ENCODE measurements at regions not wholly inside any gene's neighbourhood (a gene's known extent, or its start where the extent isn't known, plus 50 kb on each side); places are given as distances from the start of the nearest gene placed in this dataset.

- Histone ChIP-seq H3K4me3 (ENCODE audit: low read length) (no peak overlapping the region), H3K4me1 (ENCODE audit: insufficient read depth, low read length) (no peaks in the 10 kb centered on the region), H3K27me3 (ENCODE audit: insufficient read depth, low read length) (no peaks in the 10 kb centered on the region), H3K9me3 (ENCODE audit: low read depth, low read length) (no peaks in the 10 kb centered on the region)
Observed at GRCh38 chr2:12538138-12538694, 178.5 kb upstream of the TRIB2 start.

GRCh38 chr2:12539336-12539735 lies 177.4 kb upstream of the TRIB2 start:
- Histone ChIP-seq H3K9me3 (ENCODE audit: low read depth, low read length) (no peaks in the 10 kb centered on the region), H3K27me3 (ENCODE audit: insufficient read depth, low read length) (no peaks in the 10 kb centered on the region), H3K4me1 (ENCODE audit: insufficient read depth, low read length) (no peaks in the 10 kb centered on the region), H3K4me3 (ENCODE audit: low read length) (no peak overlapping the region)

- Histone ChIP-seq H3K4me1 (ENCODE audit: insufficient read depth, low read length) (no peaks in the 10 kb centered on the region), H3K4me3 (ENCODE audit: low read length) (no peak overlapping the region), H3K27me3 (ENCODE audit: insufficient read depth, low read length) (no peaks in the 10 kb centered on the region), H3K9me3 (ENCODE audit: low read depth, low read length) (no peaks in the 10 kb centered on the region)
Observed at GRCh38 chr2:12539776-12540562, 176.8 kb upstream of the TRIB2 start.

DNA sequence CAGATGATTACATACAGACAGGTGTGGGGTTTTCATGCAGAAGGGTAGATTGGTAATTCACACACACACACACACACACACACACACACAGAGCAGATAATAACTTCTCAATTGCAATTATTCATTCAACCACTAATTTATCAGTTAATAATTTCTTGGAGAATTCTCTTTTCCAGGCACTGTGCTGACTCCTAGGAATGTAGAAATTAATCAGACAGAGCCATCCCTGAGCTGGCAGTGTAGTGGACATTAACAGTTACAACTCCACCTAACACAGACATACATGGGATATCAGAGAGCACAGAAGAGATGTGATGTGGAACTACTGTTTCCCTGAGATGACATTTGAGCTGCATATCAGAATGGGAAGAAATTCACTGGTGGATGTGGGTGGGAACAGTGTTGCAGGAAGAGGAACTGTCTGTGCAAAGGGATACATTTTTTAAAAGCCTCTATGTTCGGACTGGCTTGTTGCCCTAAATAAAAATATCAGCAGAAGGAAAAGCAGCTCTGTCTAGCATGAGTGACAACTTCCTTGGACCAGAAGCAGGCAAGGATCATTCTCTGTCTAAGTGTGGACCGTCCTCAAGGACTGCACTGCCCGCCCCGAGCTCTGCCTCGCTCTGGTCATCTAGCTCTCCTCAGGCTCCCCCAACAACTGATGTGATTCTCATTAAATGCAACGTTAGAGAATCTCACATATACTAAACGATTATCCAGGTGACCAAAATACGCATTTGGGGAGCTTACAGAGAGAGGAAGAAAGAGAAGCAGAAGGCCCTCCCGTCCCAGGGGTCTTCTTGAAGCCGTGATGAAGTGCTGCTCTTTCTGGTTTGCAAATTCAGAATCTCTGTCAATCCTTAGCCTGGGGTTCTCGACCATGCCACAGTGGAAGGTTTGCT lies 173.4 kb upstream of the TRIB2 start:
- Histone ChIP-seq H3K4me1 (ENCODE audit: insufficient read depth, low read length) (no peaks in the 10 kb centered on the region), H3K4me3 (ENCODE audit: low read length) (no peak overlapping the region), H3K9me3 (ENCODE audit: low read depth, low read length) (no peaks in the 10 kb centered on the region), H3K27me3 (ENCODE audit: insufficient read depth, low read length) (no peaks in the 10 kb centered on the region)

- Histone ChIP-seq H3K4me1 (ENCODE audit: insufficient read depth, low read length) (no peaks in the 10 kb centered on the region), H3K27me3 (ENCODE audit: insufficient read depth, low read length) (no peaks in the 10 kb centered on the region), H3K9me3 (ENCODE audit: low read depth, low read length) (no peaks in the 10 kb centered on the region), H3K4me3 (ENCODE audit: low read length) (no peak overlapping the region)
Observed at GRCh38 chr2:12543978-12544558, 172.7 kb upstream of the TRIB2 start.

DNA sequence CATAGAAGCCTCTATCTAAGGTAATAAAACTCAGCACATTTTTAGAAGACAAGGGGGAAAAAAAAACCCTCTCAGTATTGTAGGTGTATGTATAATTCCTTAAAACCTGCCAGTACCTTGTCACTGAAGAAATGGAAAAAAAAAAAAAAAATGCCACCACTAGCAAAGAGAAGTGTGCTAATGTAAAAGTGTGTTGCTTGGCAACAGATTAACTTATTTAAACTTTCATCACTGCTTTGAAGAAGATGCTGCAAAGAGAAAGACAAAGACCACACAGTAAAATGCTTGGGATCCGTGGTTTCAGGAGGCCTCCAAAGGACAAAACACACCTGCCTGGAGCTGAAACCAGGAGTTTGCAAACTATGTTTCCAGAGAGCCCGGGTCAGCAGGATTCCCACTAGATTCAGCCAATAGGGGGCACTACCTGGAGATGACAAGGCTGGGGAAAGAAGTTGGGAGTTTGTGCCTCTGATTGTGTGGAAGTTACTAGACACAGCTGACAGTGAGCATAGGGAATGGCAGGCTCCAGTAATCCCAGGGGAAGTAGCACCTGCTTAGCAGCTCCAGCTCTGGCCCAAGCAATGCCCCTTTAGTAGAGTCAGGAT lies 169.1 kb upstream of the TRIB2 start:
- Histone ChIP-seq H3K27me3 (ENCODE audit: insufficient read depth, low read length) (no peaks in the 10 kb centered on the region), H3K4me1 (ENCODE audit: insufficient read depth, low read length) (no peaks in the 10 kb centered on the region), H3K4me3 (ENCODE audit: low read length) (no peak overlapping the region)

GRCh38 chr2:12548906-12549305 lies 167.8 kb upstream of the TRIB2 start:
- no peaks in the 10 kb centered on the region for H3K9me3 ChIP-seq (ENCODE audit: low read depth, low read length)
- H3K27me3 ChIP-seq (ENCODE audit: insufficient read depth, low read length): no peaks in the 10 kb centered on the region
- no peak overlapping the region for H3K4me3 ChIP-seq (ENCODE audit: low read length)
- no peaks in the 10 kb centered on the region for H3K4me1 ChIP-seq (ENCODE audit: insufficient read depth, low read length)

More for the DNA sequence above, 169.1 kb upstream of the TRIB2 start:
- H3K9me3 ChIP-seq (ENCODE audit: low read depth, low read length): no peaks in the 10 kb centered on the region

- Histone ChIP-seq H3K9me3 (ENCODE audit: low read depth, low read length) (no peaks in the 10 kb centered on the region), H3K4me1 (ENCODE audit: insufficient read depth, low read length) (peaks cover 2% of the 10 kb centered on the region), H3K4me3 (ENCODE audit: low read length) (no peak overlapping the region), H3K27me3 (ENCODE audit: insufficient read depth, low read length) (no peaks in the 10 kb centered on the region)
Observed at GRCh38 chr2:12549641-12550040, 167.1 kb upstream of the TRIB2 start.

DNA sequence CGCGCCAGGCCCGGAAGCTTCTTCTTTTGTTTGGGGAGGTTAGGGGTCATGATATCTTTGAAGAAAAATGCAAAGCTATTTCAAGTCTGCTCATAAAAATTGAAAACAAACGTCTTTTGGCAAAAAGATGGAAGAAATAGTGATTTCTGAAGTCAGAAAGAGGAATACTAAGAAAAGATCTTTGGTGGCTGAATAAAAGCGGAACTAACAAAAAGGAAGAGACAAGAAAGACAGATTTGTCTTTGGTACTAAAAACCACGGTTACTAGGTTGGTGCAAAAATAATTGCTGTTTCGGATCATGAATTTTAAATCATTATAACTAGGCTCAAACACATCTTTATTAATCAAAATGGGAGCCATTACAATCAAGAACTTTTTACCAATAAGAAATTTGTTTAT lies 164.6 kb upstream of the TRIB2 start:
- Histone ChIP-seq H3K9me3 (ENCODE audit: low read depth, low read length) (no peaks in the 10 kb centered on the region), H3K4me3 (ENCODE audit: low read length) (no peak overlapping the region), H3K4me1 (ENCODE audit: insufficient read depth, low read length) (peaks cover 7% of the 10 kb centered on the region), H3K27me3 (ENCODE audit: insufficient read depth, low read length) (no peaks in the 10 kb centered on the region)

- no peaks in the 10 kb centered on the region for H3K9me3 ChIP-seq (ENCODE audit: low read depth, low read length)
- H3K4me3 ChIP-seq (ENCODE audit: low read length): no peak overlapping the region
- H3K4me1 ChIP-seq (ENCODE audit: insufficient read depth, low read length): peaks cover 7% of the 10 kb centered on the region
- no peaks in the 10 kb centered on the region for H3K27me3 ChIP-seq (ENCODE audit: insufficient read depth, low read length)
Observed at GRCh38 chr2:12554224-12555011, 162.3 kb upstream of the TRIB2 start.

DNA sequence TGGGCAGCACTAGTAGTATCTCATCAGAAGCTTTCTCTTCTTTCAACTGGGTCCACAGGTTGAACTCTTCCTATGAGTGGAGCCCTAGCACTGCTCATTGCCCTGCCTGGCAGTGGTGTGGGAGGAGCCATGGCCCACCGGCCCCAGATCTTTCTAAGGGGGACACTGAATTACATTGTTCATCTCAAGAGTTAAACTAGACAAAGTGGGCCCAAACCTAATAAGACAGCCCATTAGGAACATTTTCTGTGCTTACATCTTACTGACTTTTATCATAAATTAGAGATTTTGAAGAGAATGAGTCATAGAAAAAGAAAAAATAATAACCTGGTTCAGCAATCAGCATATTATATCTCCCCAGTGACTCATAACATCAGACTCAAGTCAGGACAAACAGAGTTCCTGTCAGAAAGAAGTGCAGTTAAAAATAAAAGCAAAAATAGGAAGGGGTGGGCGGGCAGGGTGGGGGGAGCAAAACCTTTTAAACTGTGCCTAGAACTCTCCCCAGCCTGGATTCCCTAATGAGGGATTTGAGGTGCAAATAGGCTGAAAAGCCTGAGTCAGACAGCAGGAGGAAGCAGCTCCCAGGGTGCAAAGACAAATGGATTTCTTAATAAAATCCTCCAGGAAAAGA lies 161.6 kb upstream of the TRIB2 start:
- H3K4me3 ChIP-seq (ENCODE audit: low read length): no peak overlapping the region
- H3K27me3 ChIP-seq (ENCODE audit: insufficient read depth, low read length): no peaks in the 10 kb centered on the region
- no peaks in the 10 kb centered on the region for H3K9me3 ChIP-seq (ENCODE audit: low read depth, low read length)
- peaks cover 7% of the 10 kb centered on the region for H3K4me1 ChIP-seq (ENCODE audit: insufficient read depth, low read length)

GRCh38 chr2:12556762-12557161 lies 160.0 kb upstream of the TRIB2 start:
- peaks cover 7% of the 10 kb centered on the region for H3K4me1 ChIP-seq (ENCODE audit: insufficient read depth, low read length)
- H3K9me3 ChIP-seq (ENCODE audit: low read depth, low read length): no peaks in the 10 kb centered on the region
- H3K4me3 ChIP-seq (ENCODE audit: low read length): no peak overlapping the region
- no peaks in the 10 kb centered on the region for H3K27me3 ChIP-seq (ENCODE audit: insufficient read depth, low read length)

DNA sequence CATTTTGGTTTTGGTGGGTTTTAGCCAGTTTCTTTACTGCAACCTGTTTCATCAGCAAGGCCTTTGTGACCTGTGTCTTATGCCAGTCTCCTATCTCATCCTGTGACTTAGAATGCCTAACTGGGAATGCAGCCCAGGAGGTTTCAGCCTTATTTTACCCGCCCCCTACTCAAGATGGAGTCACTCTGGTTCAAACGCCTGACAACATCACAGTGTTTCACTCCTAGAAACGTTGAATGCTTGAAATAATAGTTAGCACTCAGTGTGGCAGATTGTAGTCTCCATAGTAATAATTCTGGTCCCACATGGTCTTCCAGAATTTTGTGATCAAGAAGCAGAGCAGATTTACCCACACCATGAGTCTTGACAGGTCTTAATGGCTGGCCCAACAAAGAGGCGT lies 159.0 kb upstream of the TRIB2 start:
- Histone ChIP-seq H3K9me3 (ENCODE audit: low read depth, low read length) (no peaks in the 10 kb centered on the region), H3K4me3 (ENCODE audit: low read length) (no peak overlapping the region), H3K4me1 (ENCODE audit: insufficient read depth, low read length) (peaks cover 7% of the 10 kb centered on the region), H3K27me3 (ENCODE audit: insufficient read depth, low read length) (no peaks in the 10 kb centered on the region)

- Histone ChIP-seq H3K4me1 (ENCODE audit: insufficient read depth, low read length) (peaks cover 7% of the 10 kb centered on the region), H3K4me3 (ENCODE audit: low read length) (no peak overlapping the region), H3K27me3 (ENCODE audit: insufficient read depth, low read length) (no peaks in the 10 kb centered on the region), H3K9me3 (ENCODE audit: low read depth, low read length) (no peaks in the 10 kb centered on the region)
Observed at GRCh38 chr2:12558519-12558918, 158.2 kb upstream of the TRIB2 start.

Measured in mononuclear cell (primary cell).